Dedifferentiated amniotic fluid mesenchymal stem cell (primary cell): ENCODE measurements at regions not wholly inside any gene's neighbourhood (a gene's known extent, or its start where the extent isn't known, plus 50 kb on each side); places are given as distances from the start of the nearest gene placed in this dataset.
A peak's percentile ranks its signal among the peaks of the same experiment; 100 is the strongest.

Experiments
- DNase-seq: peaks from one replicate; pipeline ENCODE4 v3.0.0-alpha.2; 2016; ENCODE audit errors: extremely low spot score

- DNase-seq: no peak
These were observed 145.1 kb downstream of the BTC start for GRCh38 chr4:74649193-74649592.

- DNase-seq: no peak
These were observed 143.1 kb downstream of the BTC start for GRCh38 chr4:74651198-74651597.

GRCh38 chr4:74653331-74654229 lies 140.7 kb downstream of the BTC start:
- no peak for DNase-seq

GRCh38 chr4:74654230-74654681 lies 140.1 kb downstream of the BTC start:
- no peak for DNase-seq

GRCh38 chr4:74656596-74656995 lies 137.7 kb downstream of the BTC start:
- DNase-seq: no peak

GRCh38 chr4:74658116-74658515 lies 136.2 kb downstream of the BTC start:
- DNase-seq: no peak

- peak; percentile 92 for DNase-seq
These were observed 134.5 kb downstream of the BTC start for GRCh38 chr4:74659576-74660411.

- no peak for DNase-seq
These were observed 133.5 kb downstream of the BTC start for GRCh38 chr4:74660866-74661265.

- peak; percentile 15 for DNase-seq
These were observed 132.7 kb downstream of the BTC start for GRCh38 chr4:74661427-74662201.

GRCh38 chr4:74663631-74664030 lies 130.7 kb downstream of the BTC start:
- DNase-seq: no peak

- DNase-seq: no peak
These were observed 129.0 kb downstream of the BTC start for GRCh38 chr4:74665346-74665745.

- DNase-seq: no peak
These were observed 128.4 kb downstream of the BTC start for GRCh38 chr4:74665876-74666275.

GRCh38 chr4:74667438-74667837 lies 126.9 kb downstream of the BTC start:
- DNase-seq: no peak

GRCh38 chr4:74667944-74668343 lies 126.4 kb downstream of the BTC start:
- DNase-seq: no peak

- no peak for DNase-seq
These were observed 124.6 kb downstream of the BTC start for GRCh38 chr4:74669702-74670101.

GRCh38 chr4:74670583-74670982 lies 123.7 kb downstream of the BTC start:
- no peak for DNase-seq

- DNase-seq: peak; percentile 67
These were observed 123.1 kb downstream of the BTC start for GRCh38 chr4:74671080-74671698.

- DNase-seq: no peak
These were observed 119.6 kb downstream of the BTC start for GRCh38 chr4:74674750-74675149.

- DNase-seq: peak; percentile 75
These were observed 118.5 kb downstream of the BTC start for GRCh38 chr4:74675673-74676279.

- peak; percentile 63 for DNase-seq
These were observed 111.6 kb downstream of the BTC start for GRCh38 chr4:74682567-74683359.
